RWPE1 (cell line): ENCODE measurements at regions not wholly inside any gene's neighbourhood (a gene's known extent, or its start where the extent isn't known, plus 50 kb on each side); places are given as distances from the start of the nearest gene placed in this dataset.

Experiments used
- CTCF ChIA-PET: fragments of 350-600 bp; sonication (Branson Sonifier 250); formaldehyde crosslinking; extraction: SDS; loops from one replicate; lab custom pipeline; 2021; lab: Yijun Ruan, JAX
- POLR2A ChIA-PET: fragments of 400-600 bp; formaldehyde crosslinking; extraction: SDS; loops from one replicate; lab custom pipeline; 2020; ENCODE audit warnings: antibody characterized with exemption; ENCODE audit not compliant: low non-redundant PET; lab: Yijun Ruan, JAX
- DNase-seq: peaks from one replicate; pipeline ENCODE4 v3.0.0; 2012; ENCODE audit warnings: low spot score
- H3K27ac ChIP-seq: fragments of 450-650 bp; 2 replicates; pipeline ENCODE4 v1.5.1; 2017
- TF ChIP-seq, protein P1 (sequence below): fragments of 450-650 bp; conservative IDR thresholded peaks from 2 replicates; pipeline ENCODE4 v1.5.1; 2017; ENCODE audit warnings: low read depth, mild to moderate bottlenecking

- POLR2A ChIA-PET = no interaction called here
- no peak for DNase-seq
- TF ChIP-seq, protein P1, sequence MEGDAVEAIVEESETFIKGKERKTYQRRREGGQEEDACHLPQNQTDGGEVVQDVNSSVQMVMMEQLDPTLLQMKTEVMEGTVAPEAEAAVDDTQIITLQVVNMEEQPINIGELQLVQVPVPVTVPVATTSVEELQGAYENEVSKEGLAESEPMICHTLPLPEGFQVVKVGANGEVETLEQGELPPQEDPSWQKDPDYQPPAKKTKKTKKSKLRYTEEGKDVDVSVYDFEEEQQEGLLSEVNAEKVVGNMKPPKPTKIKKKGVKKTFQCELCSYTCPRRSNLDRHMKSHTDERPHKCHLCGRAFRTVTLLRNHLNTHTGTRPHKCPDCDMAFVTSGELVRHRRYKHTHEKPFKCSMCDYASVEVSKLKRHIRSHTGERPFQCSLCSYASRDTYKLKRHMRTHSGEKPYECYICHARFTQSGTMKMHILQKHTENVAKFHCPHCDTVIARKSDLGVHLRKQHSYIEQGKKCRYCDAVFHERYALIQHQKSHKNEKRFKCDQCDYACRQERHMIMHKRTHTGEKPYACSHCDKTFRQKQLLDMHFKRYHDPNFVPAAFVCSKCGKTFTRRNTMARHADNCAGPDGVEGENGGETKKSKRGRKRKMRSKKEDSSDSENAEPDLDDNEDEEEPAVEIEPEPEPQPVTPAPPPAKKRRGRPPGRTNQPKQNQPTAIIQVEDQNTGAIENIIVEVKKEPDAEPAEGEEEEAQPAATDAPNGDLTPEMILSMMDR = no peak
- CTCF ChIA-PET = no interaction called here
- H3K27ac ChIP-seq = no peak overlapping the region
These were observed 667.0 kb downstream of the BCL11B start for GRCh38 chr14:98605043-98605442.

GRCh38 chr14:98606041-98606640, 665.9 kb downstream of the BCL11B start:
- TF ChIP-seq, protein P1 = no peak
- ChIA-PET CTCF (interaction anchor here (0.6 kb wide), 1 partner anchor 396 kb away, joined by 3 read pairs; no protein-coding TSS in a partner anchor), POLR2A (no interaction called here)
- H3K27ac ChIP-seq = no peak overlapping the region
- DNase-seq = no peak

DNA sequence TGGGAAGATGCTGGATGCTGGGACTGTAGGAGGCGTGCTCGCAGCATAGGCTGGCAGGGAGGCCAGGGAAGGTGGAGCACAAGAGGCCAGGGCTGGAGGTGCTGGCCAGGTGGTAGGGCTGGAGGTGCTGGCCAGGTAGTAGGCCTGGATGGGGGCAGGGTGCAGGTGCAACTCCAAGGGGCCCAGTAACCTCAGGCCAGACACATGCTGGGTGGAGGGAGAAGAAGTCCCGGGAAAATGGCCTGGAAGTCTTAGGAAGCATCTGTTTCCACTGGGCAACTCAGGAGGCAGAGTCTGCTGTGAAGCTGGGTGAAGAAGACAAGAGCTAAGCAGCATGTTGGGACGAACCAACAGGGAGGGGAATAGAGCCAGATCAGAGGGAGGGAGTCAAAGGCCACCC, 665.2 kb downstream of the BCL11B start:
- ChIA-PET POLR2A (no interaction called here), CTCF (interaction anchor here (0.6 kb wide), 1 partner anchor 395 kb away, joined by 3 read pairs; no protein-coding TSS in a partner anchor)
- no peak overlapping the region for H3K27ac ChIP-seq
- TF ChIP-seq, protein P1 = no peak
- DNase-seq = no peak

DNA sequence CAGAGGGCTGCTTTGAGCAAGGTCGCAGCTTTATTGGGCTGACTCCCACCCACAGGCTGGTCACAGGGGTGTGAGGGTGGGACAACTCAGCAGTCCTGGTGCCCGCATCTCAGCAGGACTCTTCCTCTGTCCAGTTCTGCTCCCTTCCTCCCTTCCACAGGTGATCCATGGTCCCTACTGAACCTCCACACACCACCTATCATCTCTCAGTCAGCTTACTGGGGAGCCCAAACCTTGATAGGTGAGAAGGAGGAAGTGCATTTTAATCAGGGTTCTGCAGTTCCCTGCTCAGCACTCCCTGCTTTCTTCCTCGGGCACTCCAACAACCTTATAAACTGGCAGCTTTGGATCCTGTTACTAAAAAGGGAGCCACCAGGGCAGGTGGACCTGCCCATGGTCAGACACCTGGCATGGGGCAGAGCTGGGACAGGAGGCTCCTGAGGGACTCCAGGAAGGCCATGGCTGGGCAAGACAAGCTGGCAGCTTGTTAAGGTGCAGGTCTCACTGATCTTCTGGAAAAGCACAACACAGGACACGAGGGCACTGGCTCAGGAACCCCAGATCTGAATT, 664.6 kb downstream of the BCL11B start:
- ChIA-PET POLR2A (no interaction called here), CTCF (no interaction called here)
- TF ChIP-seq, protein P1 = no peak
- no peak overlapping the region for H3K27ac ChIP-seq
- DNase-seq = no peak

GRCh38 chr14:98608071-98609060, 663.6 kb downstream of the BCL11B start:
- TF ChIP-seq, protein P1 = no peak
- ChIA-PET CTCF (no interaction called here), POLR2A (no interaction called here)
- no peak overlapping the region for H3K27ac ChIP-seq
- DNase-seq = no peak

DNA sequence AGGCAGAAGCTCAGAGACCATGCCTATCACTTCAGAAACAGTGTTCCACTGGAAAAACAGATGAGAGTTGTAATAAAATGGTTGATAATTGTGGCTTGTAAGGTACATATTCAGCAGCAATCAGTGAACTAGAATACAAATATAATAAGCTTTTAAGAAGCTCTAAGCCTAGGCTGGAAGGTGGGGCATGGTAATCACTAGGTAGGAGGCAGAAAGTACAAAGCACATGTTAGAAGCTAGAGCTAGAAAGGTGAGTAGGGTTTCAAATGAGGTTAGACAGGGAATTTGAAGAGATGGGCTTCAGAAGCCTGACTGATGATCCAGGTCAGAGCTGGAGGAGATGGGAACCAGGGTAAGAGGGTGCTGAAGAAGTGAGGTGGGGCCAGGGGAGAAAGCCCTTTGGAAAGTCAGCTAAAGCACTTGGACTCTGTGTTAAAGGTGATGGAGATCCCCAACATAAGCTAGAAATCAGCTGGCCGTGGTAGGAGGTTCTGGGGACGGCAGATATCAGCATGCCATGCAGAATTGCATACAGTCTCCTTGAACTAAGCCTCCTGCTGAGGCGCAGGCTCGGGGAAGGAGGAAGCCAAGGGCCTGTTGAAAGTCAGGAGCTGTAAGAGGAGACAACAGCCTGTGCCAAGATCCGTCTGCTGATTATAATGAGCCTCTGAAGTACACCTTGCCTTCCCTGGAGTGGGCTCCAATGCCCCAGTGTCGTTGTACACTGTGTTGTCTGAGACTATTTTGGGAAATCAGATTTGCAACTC, 659.4 kb downstream of the BCL11B start:
- DNase-seq = no peak
- POLR2A ChIA-PET = no interaction called here
- TF ChIP-seq, protein P1 = no peak
- CTCF ChIA-PET = interaction anchor here (0.6 to 0.8 kb wide), 2 partner anchors 9 to 27 kb away, joined by 3 read pairs; no protein-coding TSS in a partner anchor
- no peak overlapping the region for H3K27ac ChIP-seq
